K562 (cell line): ENCODE measurements at regions not wholly inside any gene's neighbourhood (a gene's known extent, or its start where the extent isn't known, plus 50 kb on each side); places are given as distances from the start of the nearest gene placed in this dataset.

Experiments used
- ATAC-seq: fragments of 200-7000 bp; cut with Tn5 transposase; 3 replicates; pipeline ENCODE4 v1.9.1; 2020; ENCODE audit warnings: moderate library complexity
- BruUV-seq: library from RNA; stranded (reverse); fragments of 400-500 nt; replicated peaks from 2 replicates; lab custom pipeline; 2021; lab: Mats Ljungman, UMichigan
- CTCF ChIA-PET: fragments of 300-600 bp; formaldehyde crosslinking; extraction: SDS; loops from one replicate; lab custom pipeline; 2021; ENCODE audit warnings: low intra/inter-chr PET ratio; lab: Yijun Ruan, JAX
- POLR2A ChIA-PET: fragments of 300-600, 350-650 bp; sonication (Branson Sonifier 250); formaldehyde crosslinking; extraction: SDS; loops from one replicate; lab custom pipeline; 2021; ENCODE audit warnings: antibody characterized with exemption, inconsistent platforms; lab: Yijun Ruan, JAX
- DNase-seq, 4 experiments: peaks; one replicate each; pipeline versions ENCODE4 v3.0.0 to v3.0.0-alpha.2; 2011 to 2018; ENCODE audit warnings: low spot score in 3 of 4, mixed read lengths in 3 of 4; ENCODE audit errors: extremely low read depth in 1 of 4
- FAIRE-seq: peaks from 2 replicates; lab custom pipeline; 2011; peaks lifted over from hg19 to GRCh38; lab: Jason Lieb, UNC
- H2AFZ ChIP-seq: 2 replicates; pipeline ENCODE4 v1.6.0; 2011; ENCODE audit warnings: low read depth, low read length, control low read depth, inconsistent platforms
- H3K27ac ChIP-seq: fragments of 200-600 bp; 3 replicates; pipeline ENCODE4 v1.8.0; 2011; ENCODE audit warnings: low read depth, mild to moderate bottlenecking, control low read depth, inconsistent platforms, low read length, moderate library complexity, mixed read lengths; ENCODE audit errors: extremely low read depth
- H3K27me3 ChIP-seq, 2 experiments: fragments of 300-600 bp in 1 of 2; 2 replicates in 1 of 2; 3 replicates in 1 of 2; pipeline versions ENCODE4 v1.6.0 to v1.8.0; 2011; ENCODE audit warnings: inconsistent platforms in 2 of 2, low read length in 2 of 2, mild to moderate bottlenecking in 1 of 2, mixed read lengths in 1 of 2, moderate library complexity in 1 of 2; ENCODE audit not compliant: control insufficient read depth in 2 of 2, insufficient read depth in 2 of 2
- H3K36me3 ChIP-seq: fragments of 300-600 bp; 3 replicates; pipeline ENCODE4 v1.8.0; 2011; ENCODE audit warnings: mild to moderate bottlenecking, low read length, inconsistent platforms; ENCODE audit not compliant: control insufficient read depth, insufficient read depth
- H3K4me1 ChIP-seq, 2 experiments: fragments of 200-600 bp in 1 of 2; replicated peaks in 1 of 2; 2 replicates in 1 of 2; 3 replicates in 1 of 2; pipeline versions ENCODE4 v1.5.1 to v1.8.0; 2011; ENCODE audit warnings: inconsistent platforms in 2 of 2, low read length in 2 of 2, mild to moderate bottlenecking in 1 of 2, mixed read lengths in 1 of 2, moderate library complexity in 1 of 2; ENCODE audit not compliant: control insufficient read depth in 2 of 2, insufficient read depth in 2 of 2
- H3K4me2 ChIP-seq: 2 replicates; pipeline ENCODE4 v1.6.1; 2011; ENCODE audit warnings: low read length, control low read depth, inconsistent platforms, mixed read lengths; ENCODE audit not compliant: insufficient read depth
- H3K4me3 ChIP-seq: fragments of 200-600 bp; sonication (generic), shearing (Covaris generic); 2 replicates; pipeline ENCODE4 v1.5.1; 2016; ENCODE audit warnings: control low read depth, inconsistent platforms
- H3K79me2 ChIP-seq: fragments of 200-600 bp; 3 replicates; pipeline ENCODE4 v1.8.0; 2011; ENCODE audit warnings: low read length, inconsistent platforms; ENCODE audit not compliant: control insufficient read depth, insufficient read depth
- H3K9ac ChIP-seq, 2 experiments: 2 replicates each; pipeline versions ENCODE4 v1.6.0 to v1.6.1; 2011; ENCODE audit warnings: low read depth in 2 of 2, low read length in 2 of 2, control low read depth in 1 of 2, inconsistent platforms in 1 of 2, mild to moderate bottlenecking in 1 of 2, mixed read lengths in 1 of 2; ENCODE audit not compliant: insufficient read depth in 1 of 2
- H3K9me1 ChIP-seq: one replicate; pipeline ENCODE4 v1.6.0; 2011; ENCODE audit warnings: inconsistent platforms, mild to moderate bottlenecking, low read length, moderate library complexity; ENCODE audit not compliant: control insufficient read depth, insufficient read depth
- H3K9me3 ChIP-seq: replicated peaks from 2 replicates; pipeline ENCODE4 v1.5.1; 2011; ENCODE audit warnings: low read depth, low read length, inconsistent platforms; ENCODE audit not compliant: control insufficient read depth, insufficient read depth
- H4K20me1 ChIP-seq: replicated peaks from 2 replicates; pipeline ENCODE4 v1.6.1; 2011; ENCODE audit warnings: low read length, inconsistent platforms, mixed read lengths; ENCODE audit not compliant: control insufficient read depth, insufficient read depth
- CBX5 ChIP-seq: IDR thresholded peaks from 2 replicates; pipeline ENCODE4 v1.6.1; 2014; ENCODE audit warnings: low read depth, borderline replicate concordance
- CHD2 ChIP-seq: IDR thresholded peaks from 2 replicates; pipeline ENCODE4 v1.6.1; 2011; ENCODE audit warnings: low read depth, low read length
- ELK3 ChIP-seq: fragments of 450-650 bp; formaldehyde crosslinking; IDR thresholded peaks from 2 replicates; pipeline ENCODE4 v1.4.0; 2020; ENCODE audit warnings: mild to moderate bottlenecking
- ILK ChIP-seq: fragments of 450-650 bp; IDR thresholded peaks from 2 replicates; pipeline ENCODE4 v1.6.1; 2016; ENCODE audit warnings: missing genetic modification characterization, low read depth, mild to moderate bottlenecking, missing compliant biosample characterization, moderate library complexity, borderline replicate concordance
- KDM5B ChIP-seq: fragments of 200-600 bp; sonication (generic); IDR thresholded peaks from 2 replicates; pipeline ENCODE4 v1.6.1; 2012; ENCODE audit warnings: low read depth, mild to moderate bottlenecking, moderate library complexity, low read length, control low read depth, inconsistent platforms; ENCODE audit not compliant: insufficient replicate concordance
- POLR2H ChIP-seq: IDR thresholded peaks from 2 replicates; pipeline ENCODE4 v1.6.1; 2016; ENCODE audit warnings: missing genetic modification characterization, low read depth, mild to moderate bottlenecking, control low read depth, missing compliant biosample characterization, moderate library complexity
- POU5F1 ChIP-seq: fragments of 150-350 bp; IDR thresholded peaks from 2 replicates; pipeline ENCODE4 v1.6.1; 2014; ENCODE audit warnings: borderline replicate concordance, low read length, low read depth, mild to moderate bottlenecking; ENCODE audit not compliant: partially characterized antibody
- THAP7 ChIP-seq: fragments of 250-450 bp; sonication (Bioruptor Pico); IDR thresholded peaks from 2 replicates; pipeline ENCODE4 v1.5.0; 2021
- ZNF407 ChIP-seq: fragments of 450-650 bp; IDR thresholded peaks from 2 replicates; pipeline ENCODE4 v1.6.1; 2016; ENCODE audit warnings: low read depth
- WGBS: fragments of 100-300 bp; shearing (Covaris generic); methylation state at CpG from one replicate; pipeline ENCODE4 v1.1.6; 2016; ENCODE audit warnings: low coverage, mixed read lengths; ENCODE audit not compliant: insufficient coverage; ENCODE audit errors: missing lambda C conversion rate; 5-methylcytosine and 5-hydroxymethylcytosine counted together
- in situ Hi-C: fragments of 300-500 bp; cut with MboI; formaldehyde crosslinking; loops from 4 replicates; pipeline ENCODE4 v1.15.0; 2018; ENCODE audit warnings: inconsistent platforms, mixed read lengths
- intact Hi-C: fragments of 100-400 bp; cut with micrococcal nuclease; formaldehyde crosslinking; loops from 2 replicates; pipeline ENCODE4 v1.14.2; 2022
- TF ChIP-seq, protein P1 (sequence below): fragments of 250-450 bp; sonication (Bioruptor Pico); IDR thresholded peaks from 2 replicates; pipeline ENCODE4 v1.8.0; 2022; ENCODE audit warnings: moderate library complexity, mild to moderate bottlenecking, inconsistent platforms

DNA sequence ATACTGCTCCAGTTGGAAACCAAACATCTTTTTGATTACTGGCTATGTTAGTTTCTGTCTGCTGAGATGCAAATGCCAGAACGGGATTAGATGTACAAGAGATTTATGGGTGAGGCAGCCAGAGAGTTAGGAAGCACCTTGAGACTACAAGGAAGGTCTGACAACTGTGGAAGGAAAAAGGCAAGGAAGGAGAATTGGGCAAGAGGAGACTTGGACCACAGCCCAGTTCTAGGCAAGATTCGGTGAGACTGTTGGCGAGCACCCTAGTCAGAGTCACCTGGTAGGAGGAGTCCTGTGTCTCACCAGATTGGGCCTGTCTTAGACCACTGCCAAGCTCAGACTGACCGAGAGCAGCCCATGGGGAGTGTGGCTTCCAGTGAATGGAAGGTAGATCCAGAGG is 91.8 kb upstream of the F13A1 start (continued):
- TF ChIP-seq ELK3 (CRISPR knock-in tag), result no peak
- TF ChIP-seq, all 486 proteins: peak for 0

- Histone ChIP-seq H3K9ac (no peak overlapping the region), H3K9me1 (no peaks in the 10 kb centered on the region), H3K79me2 (no peaks in the 10 kb centered on the region), H3K4me3 (no peak overlapping the region), H3K9me3 (no peaks in the 10 kb centered on the region), H2AFZ (no peak overlapping the region), H3K4me2 (no peak overlapping the region), H4K20me1 (no peaks in the 10 kb centered on the region), H3K4me1 (no peaks in the 10 kb centered on the region), H3K36me3 (no peaks in the 10 kb centered on the region), H3K27ac (no peak overlapping the region), H3K27me3 (peaks cover 0 to 8% of the 10 kb centered on the region in 2 experiments; a peak in 1 of 5 replicates)
- no peak for ATAC-seq
- CTCF ChIA-PET, result no interaction called here
- no peak for FAIRE-seq
- POLR2A ChIA-PET, result no interaction called here
- DNase-seq, result no peak
- WGBS, result 4% methylated on average over 4 of the region's 4 CpGs
- intact Hi-C loops (no loop called here), in situ Hi-C loops (no loop called here)
- no TSS peak for BruUV-seq
- TF ChIP-seq ILK (tag), result no peak
- no peak for TF ChIP-seq THAP7 (CRISPR knock-in tag)
- TF ChIP-seq KDM5B, result no peak
- TF ChIP-seq CHD2, result no peak
- TF ChIP-seq POLR2H (tag), result no peak
- no peak for TF ChIP-seq POU5F1
- TF ChIP-seq CBX5, result no peak
- TF ChIP-seq, protein P1, sequence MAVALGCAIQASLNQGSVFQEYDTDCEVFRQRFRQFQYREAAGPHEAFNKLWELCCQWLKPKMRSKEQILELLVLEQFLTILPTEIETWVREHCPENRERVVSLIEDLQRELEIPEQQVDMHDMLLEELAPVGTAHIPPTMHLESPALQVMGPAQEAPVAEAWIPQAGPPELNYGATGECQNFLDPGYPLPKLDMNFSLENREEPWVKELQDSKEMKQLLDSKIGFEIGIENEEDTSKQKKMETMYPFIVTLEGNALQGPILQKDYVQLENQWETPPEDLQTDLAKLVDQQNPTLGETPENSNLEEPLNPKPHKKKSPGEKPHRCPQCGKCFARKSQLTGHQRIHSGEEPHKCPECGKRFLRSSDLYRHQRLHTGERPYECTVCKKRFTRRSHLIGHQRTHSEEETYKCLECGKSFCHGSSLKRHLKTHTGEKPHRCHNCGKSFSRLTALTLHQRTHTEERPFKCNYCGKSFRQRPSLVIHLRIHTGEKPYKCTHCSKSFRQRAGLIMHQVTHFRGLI, result no peak
- no peak for TF ChIP-seq ZNF407
These were observed 92.2 kb upstream of the F13A1 start for GRCh38 chr6:6412700-6413099.
